T-helper 9 cell (primary cell): ENCODE measurements at regions not wholly inside any gene's neighbourhood (a gene's known extent, or its start where the extent isn't known, plus 50 kb on each side); places are given as distances from the start of the nearest gene placed in this dataset.

ENCODE experiments used
- DNase-seq: peaks from one replicate; pipeline ENCODE4 v3.0.0-alpha.2; 2020

DNA sequence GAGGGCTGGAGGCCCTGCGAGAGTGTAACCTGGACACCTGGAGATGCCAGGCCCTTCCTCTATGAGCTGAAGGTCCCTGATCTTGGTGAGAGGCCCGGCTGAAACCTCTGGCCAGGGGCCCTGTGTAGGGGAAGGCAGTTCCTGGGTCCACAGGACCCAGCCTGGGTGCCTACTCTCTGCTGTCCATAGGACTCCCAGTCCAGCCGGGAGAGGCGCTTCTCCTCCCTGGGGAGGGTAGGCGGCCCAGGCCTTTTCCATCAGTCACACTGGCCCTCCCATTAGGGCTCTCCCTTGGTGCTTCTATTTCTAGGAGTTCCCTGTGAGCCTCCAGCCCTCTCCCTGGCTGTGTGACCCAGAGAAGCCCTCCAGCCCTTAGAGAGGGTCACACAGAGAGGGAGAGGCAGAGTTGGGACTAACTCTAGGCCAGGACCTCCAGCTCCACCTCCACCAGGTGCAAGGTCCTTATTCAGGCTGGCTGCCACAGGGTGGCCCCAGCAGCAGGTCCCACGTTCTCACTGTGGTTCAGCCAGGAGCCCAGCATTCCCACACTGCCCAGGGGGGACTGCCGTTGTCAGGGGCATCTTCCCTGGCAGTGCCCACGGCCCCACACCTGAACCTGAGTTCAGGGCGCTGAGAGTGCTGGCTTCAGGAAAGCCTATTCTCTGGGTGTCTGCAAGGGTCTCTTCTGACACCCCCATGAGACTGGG, 146.8 kb downstream of the SMAD6 start:
- DNase-seq: no peak

DNA sequence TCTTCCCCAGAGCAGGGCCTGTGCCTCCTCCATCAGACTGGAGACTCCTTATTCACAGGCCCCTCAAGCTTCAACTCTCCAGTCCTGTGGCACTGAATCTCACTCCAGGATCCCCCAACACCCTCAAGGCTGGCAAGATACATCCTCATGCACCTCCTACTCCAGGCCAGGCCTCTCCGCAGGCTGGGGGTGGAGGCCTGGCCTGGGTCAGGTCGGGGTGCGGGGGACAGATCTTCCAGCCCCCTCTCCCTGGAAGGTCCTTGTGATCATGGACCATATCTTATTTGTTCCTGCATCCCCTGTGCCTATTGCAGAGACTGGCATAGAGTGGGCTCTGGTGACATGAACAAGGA, 147.3 kb downstream of the SMAD6 start:
- no peak for DNase-seq

DNA sequence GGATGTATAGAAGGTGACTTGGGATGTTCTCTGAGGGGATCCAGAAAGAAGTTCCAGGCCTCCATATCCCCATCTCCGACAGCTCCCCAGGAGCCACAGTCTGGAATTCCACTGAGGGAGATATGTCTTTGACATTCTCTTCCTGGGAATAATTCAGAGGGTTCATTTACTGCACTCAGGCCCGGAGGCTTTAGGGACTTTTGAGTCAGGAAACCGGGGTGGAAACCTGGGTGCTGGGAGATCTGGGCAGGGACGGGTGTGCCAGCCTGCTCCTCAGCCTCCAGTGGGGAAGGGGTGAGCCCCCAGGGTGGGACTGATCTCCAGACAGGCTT, 147.7 kb downstream of the SMAD6 start:
- DNase-seq: no peak

DNA sequence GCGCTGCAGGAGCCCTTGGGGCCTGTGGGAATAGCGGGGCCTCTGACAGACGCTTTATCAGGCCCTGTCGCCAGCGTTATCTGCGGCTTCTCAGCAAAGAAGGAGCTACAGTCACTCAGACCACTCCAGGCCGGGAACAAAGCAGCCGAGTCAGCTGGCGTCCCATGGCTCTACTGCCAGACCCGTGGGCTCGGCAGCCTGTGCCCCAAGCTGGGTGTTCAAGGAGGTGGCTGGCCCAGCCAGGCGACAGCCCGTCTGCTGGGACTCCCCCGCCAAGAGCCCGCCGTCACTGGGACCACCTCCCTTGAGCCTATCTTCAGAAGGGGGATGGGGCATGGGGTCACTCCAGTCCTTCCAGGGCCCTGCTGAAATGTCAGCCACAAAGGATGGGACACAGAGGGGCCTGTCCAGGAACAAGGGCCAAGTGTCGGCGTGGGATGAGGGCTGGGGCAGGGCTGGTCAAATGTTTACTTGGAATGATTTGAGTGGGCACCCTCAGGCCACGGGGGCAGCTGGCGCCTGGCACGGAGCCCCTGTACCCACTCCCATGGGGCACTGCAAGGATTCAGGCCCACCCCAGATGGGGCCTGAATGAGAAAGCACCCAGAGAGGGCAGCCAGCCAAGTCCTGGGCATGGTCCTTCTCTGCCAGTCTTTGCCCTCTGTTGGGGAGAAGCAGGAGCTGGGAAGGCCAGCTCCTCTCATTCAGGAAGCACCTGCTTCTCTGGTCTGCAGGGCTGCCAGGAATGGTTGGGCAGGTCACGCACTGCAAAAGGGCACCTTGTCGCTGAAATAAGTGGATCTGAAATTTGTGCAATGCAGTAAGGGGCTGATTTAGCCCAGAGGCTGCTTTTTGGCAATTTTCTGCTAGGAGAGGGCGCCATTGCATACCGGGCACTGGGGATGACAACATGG, 148.3 kb downstream of the SMAD6 start:
- no peak for DNase-seq

DNA sequence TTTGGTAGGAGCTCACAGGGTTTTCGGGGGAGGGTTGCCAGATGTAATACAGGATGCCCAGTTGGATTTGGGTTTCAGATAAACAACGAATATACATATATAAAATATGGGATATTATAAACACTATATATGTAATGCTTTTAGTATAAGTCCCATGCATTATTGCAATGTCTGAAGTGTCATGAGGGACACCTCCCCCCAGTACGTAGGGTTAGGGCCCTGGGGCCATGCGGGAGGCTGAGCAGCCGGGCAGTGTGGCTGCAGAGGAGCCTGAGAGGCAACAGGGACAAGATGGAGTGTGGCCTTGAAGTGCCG, 148.9 kb downstream of the SMAD6 start:
- no peak for DNase-seq

DNA sequence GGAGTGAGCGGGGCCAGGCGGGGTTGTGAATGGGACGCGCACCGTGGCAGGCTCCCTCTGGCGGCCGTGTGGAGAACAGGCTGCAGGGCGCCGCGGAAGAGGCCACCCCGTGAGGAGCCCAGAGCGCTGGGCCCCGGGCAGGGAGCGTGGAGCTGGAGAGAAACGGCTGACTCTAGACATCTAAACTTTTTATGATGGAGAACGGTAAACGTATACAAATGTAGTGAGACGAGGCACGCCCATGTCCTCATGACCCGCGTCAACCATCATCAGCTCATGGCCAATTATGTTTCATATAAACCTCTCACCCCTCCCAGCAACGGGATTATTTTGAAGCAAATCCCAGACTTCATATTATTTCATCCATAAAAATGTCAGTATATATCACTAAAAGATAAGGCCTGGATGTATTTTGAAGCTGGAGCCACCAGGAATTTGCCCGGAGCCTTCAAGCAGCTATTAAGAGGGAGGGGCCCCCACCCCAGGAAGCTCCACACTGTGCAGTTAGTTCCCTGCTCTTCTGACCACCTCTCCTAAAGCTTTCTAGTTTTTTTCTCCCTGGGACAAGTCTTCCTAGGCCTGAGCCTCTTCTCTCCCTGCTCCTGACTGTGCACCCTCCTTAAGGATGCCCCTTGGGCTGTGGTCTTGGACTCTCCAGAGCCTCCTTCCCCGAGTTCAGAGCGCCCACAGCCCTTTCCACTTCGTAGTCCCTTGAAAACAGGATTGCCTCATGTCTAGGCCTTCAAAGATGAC, 149.5 kb downstream of the SMAD6 start:
- DNase-seq: peak; percentile 63

DNA sequence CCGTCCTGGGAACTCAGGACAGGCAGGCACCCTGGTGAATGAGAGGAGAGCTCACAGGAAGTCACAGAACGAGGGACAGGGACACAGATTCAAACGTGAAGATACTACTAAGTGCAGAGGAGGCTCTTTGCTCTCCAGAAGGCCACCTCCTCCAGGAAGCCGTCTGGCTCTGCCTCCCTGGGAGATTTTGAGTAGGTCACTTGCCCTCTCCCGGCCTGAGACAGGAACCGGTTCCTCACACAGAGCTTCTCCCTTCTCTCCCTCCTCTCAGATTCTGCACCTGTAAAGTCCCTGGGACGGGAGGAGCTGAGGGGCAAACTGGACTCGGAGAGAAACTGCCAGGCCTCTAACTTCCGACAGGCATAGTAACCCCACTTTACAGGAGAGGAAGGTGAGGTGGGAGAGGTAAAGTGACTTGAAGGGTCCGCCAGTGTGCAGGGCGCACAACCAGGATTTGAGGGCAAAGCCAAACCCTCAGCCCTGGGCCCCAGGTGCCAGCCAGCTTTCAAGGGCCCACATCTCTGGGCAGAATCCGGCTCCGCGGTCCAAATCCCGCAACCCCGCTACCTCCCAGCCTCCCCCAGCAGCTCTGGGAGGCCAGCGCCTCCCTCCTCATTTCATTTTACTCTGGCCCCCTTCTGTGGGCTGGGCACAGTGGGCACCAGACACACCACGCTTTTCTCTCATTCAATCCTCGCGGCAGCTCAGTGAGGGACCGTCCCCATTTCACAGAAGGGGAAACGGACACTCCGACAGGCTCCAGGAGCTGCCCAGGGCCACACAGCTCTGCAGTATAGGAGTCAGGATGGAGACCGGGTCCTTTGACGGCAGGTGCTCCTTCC, 150.2 kb downstream of the SMAD6 start:
- DNase-seq: no peak

DNA sequence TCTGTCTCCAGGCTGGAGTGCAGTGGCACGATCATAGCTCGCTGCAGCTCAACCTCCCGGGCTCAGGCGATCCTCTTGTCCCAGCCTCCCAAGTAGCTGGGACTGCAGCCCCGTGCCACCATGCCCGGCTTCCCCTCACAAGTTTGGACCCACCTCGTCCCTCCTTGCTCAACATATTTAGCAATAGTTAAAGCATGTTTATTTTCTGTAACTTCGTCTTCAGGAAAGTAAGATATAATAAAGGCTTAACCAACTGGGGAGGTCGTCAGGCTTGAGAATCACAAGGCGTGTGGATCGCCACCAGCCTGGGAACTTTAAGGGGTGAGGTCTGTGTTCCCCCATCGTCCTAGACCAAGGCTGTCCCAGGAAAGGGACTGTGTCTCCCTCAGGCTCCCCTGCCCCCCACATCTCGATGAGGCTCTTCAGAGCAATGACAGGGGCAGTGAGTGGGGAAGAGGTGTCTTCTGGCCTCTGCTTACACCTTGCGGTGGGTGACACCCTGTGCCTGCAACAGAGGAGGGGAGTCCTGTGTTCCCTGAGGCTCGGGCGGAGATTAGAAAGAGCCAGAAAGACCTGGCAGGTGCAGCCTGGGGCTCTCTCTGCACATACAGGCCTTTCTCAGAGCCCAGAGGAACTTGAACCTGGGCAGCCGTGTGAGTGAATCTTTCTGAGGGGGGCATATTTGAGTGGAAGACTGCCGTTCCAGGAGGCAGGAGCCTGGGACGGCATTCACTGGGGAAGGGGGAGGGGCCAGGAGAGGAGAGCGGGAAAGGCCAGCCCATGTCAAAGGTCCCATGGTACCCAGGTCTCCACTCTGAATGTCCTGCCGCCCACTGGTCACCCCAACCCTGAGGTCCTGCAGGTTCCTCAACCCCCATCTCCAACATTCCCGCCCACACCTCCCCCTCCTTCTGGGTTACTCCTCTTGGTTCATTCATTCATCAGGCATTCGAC, 152.3 kb downstream of the SMAD6 start:
- no peak for DNase-seq

DNA sequence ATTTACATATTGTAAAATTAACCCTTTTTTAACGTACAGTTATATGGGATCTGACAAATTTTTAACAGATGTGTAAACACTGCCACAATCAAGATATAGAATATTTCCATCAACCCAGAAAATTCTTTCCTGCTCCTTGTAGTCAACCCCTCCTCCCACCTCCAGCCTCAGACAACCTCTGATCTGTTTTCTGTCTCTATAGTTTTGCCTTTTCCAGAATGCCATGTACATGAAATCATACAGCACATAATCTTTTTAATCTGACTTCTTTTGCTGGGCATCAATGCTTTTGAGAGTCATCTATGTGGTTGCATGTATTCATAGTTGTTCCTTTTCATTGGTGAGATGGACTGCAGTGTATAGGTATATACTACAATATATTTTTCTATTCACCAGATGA, 153.0 kb downstream of the SMAD6 start:
- DNase-seq: no peak

DNA sequence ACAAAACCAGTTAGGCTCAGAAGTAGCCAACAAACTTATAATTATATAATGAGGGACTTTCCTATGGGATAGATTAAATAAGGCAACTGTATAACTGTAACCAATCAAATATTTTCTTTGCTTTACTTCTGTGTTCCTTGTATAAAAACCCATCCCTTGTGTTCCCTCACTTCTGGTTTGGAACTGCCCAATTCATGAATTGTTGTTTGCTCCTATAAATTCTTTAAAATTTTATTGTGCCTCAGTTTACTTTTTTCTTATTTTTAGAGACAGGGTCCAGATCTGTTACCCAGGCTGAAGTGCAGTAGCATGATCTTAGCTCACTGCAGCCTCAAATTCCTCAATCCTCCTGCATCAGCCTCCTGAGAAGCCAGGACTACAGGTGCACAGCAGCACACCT, 155.7 kb downstream of the SMAD6 start:
- no peak for DNase-seq

DNA sequence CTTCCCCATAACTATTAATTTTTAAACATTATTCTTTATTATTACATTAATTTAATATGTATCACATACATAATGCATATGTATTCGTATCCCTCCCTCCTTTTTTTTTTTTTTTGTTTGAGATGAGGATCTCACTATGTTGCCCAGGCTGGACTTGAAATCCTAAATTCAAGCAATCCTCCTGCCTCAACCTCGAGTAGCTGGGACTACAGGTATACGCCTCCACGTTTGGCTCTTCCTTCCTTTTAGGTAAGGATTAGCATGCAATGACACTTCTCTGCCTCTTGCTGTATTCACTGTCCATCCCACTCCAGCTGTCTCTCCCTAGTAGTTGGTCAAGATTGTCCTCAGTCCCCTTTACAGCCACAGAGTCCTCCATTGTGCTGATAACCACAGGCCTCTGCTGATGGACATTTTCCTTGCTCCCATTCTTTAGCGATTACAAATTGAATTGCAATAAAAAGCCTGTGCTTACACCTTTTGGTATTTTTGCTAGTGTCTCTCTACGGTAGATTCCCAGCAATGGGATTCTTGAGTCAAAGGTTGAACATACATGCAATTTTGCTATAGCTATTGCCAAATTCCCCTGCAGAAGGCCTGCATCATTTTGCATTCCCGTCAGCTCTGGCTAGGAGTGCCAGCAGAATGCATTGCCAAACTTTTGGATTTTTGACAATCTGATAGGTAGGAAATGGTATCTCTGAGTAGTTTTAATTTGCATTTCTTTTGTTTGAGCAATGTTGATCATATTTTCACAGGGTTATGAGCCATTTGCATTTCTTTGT, 156.6 kb downstream of the SMAD6 start:
- DNase-seq: no peak

DNA sequence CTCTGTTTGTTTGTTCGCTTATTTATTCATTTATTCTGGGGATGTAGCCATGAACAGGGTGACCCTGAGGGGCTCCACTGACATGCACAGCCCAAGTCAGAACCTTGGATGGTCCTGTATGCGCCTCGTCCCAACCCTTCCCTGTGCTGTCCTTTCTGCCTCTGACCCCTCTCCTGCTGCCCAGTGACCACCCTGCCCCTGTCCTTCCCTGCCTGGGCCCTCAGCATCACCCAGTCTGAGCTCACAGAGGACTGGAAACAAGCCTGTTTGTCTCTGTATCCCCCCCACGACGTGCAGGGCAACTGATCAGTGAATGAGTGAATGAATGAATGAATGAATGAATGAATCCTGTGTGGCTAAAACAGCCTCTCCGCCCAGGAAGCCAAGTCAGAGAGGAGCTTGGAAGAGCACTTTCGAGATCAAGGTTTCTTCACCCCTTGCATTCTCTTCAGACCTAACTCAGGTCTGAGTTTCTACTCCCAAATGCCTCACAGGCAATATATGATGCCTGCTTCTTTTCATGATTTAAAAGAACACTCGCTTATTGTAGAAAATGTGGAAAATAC, 157.7 kb downstream of the SMAD6 start:
- no peak for DNase-seq

DNA sequence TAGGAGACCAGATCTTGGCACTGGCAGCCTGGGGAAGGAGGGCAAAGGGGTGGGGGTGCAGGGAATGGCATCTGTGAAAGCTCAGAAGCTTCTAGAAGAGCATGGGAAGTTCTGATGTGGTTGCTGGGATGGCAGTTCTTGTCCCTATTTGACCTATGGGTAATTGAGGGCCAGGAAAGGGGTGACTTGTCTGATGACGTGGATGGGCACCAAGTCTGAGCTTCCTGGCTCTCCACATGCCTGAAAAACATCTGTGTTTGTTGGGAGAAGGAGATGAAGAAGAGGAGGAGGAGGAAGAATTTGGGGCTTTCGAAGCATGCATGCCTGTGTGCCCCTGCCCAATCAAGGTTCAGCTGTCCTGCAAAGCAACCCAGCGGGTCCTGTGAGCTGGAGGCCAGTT, 158.8 kb downstream of the SMAD6 start:
- DNase-seq: no peak

DNA sequence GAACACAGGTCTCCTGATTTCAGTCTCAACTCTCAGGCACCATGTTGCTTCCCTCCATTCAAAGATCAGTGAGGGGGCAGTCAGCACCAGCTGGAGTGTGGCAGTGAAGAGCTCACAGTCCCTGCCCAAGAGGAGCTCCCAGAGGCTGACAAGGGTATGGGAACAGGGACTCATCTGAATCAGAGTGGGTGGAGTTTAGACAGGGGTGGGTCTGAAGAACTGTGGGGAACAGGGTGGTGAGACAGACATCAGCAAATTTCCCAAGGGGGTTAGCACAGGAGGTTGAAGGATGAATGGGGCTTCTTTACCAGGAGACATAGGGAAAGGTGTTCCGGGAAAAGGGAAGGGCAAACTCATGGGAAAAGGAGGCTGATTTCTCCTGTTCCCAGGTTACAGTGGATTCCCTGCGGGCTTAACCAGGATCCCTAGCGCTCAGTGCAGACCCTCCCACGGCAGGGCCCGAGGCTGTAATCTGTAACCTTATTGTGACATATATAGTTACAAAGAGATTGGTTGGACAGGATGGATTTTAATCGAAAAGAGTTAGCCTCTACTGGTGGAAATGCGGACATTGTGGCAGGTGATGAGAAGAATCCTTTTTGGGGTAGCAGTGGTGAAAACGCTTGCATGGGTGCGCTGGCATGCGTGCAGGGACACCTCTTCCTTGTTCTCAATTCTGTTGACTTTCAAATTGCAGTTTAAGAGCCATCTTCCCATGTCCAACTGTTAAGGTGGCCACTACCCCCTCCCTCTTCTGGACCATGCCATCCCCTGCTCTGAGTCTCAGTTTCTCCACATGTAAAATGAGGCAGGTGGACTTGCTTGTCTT, 160.3 kb downstream of the SMAD6 start:
- DNase-seq: no peak

DNA sequence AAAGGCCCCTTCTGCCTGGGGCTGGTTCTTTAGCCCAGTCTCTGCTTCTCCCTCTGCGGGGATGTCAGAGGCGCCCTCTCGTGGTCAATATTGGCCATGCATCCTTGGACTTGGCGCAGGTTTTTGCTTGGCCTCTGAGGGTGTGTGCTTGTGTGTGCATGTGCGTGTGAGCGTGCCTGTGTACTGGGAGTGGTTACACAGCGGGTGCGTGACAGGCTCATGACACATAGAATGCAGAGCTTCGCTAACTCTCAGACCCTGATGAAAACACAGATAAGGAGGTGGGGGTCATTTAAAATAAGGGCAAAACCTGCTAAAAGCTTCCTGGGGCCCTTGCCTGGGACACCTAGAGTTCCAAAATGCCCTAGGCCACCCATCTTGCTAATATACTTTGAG, 160.9 kb downstream of the SMAD6 start:
- peak; percentile 62 for DNase-seq

DNA sequence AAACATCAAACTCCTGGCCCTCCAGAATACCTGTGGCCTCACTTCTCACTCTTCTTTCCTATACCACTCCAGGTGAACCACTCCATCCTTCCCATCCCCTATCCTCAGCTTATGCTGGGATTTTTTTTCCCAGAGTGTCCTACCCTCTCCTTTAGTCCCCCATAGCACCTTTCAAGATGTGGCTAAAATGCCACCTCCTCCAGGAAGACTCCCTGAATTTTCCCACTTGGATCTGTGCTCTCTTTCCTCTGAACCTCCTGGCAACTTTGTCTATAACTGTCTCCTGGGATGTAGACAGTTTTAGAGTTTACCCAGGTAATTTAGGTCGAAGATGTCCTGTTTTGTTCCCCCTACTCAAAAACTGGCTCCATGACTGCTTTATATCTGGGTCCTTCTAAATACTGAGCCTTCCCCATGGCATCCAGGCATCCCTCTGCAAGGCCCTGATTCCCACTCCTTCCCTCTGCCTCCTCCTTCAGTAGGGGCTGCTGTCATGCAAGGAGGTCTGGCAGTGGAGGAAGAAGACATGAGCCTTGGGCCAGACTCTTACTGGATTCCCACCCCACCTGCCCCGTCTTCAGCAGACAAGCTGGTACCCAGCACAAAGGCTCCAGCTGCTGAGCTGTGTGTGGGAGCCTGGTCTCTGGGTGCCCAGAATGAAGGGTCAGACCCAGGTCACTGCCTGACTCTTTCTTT, 161.5 kb downstream of the SMAD6 start:
- no peak for DNase-seq

DNA sequence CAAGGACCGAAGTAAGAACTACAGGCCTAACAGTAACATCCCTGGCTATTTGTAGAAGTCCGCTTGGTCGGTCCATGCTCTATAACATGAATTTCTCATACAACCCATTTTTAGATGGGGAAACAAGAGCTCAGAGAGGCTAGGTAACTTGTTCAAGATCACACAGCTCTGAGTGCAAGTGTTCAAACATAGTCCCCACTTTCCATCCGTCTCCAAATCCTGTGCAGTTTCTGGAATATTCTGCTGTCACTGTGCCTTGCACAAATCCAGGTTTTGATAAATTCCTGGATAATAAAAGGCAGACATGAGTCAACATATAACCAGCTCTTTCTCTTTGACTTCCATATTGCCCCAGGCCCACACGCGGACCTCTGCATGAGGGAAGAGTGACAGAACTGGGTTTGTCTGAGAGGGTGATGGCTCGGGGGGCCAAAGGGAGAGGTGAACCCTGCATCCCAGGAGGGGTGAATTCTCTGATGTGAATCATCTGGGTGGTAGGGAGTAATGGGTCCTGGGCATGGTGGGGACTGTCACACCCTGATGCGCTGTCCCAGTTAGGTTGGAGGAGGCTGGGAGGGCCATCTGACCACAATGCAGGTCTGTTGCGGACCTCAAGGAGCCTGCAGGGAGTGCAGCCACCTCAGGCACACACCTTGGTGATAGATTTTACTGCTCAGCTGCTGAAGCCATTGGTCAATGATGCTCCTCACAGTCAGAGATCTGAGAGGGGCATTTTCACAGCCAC, 162.2 kb downstream of the SMAD6 start:
- DNase-seq: no peak

DNA sequence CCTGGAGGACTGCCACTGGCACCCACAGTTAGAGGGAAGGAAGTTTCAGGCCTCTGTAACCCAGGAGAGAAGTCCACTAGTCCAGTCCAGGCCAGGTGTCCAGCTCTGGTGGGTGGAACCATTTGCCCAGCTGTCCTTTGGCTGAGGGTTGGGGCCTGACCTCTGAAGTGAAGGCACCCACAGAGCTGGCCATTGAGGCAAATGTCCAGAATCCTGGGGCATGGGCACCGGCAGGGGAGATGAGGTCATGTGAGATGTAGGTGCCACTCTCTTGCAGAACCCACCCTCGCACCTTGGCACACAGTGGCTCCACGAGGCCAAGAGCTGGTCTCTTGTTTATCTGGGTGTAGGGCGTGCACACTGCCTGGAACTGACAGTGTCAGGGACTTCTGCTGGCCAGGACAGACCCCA, 162.8 kb downstream of the SMAD6 start:
- no peak for DNase-seq
